BJ (cell line): ENCODE measurements at regions not wholly inside any gene's neighbourhood (a gene's known extent, or its start where the extent isn't known, plus 50 kb on each side); places are given as distances from the start of the nearest gene placed in this dataset.

ENCODE experiments used
- CTCF ChIA-PET: fragments of 350-600 bp; formaldehyde crosslinking; extraction: SDS; loops from one replicate; lab custom pipeline; 2021; ENCODE audit warnings: antibody characterized with exemption, inconsistent platforms; lab: Yijun Ruan, JAX
- POLR2A ChIA-PET: fragments of 300-600 bp; sonication (Branson Sonifier 250); formaldehyde crosslinking; extraction: SDS; loops from one replicate; lab custom pipeline; 2021; ENCODE audit warnings: antibody characterized with exemption; lab: Charles Lee
- DNase-seq: peaks from one replicate; pipeline ENCODE4 v3.0.0-alpha.2; 2011; ENCODE audit warnings: low read depth
- H3K27me3 ChIP-seq: 2 replicates; pipeline ENCODE4 v1.6.0; 2011; ENCODE audit warnings: low read length; ENCODE audit not compliant: control insufficient read depth, insufficient read depth
- H3K36me3 ChIP-seq: 2 replicates; pipeline ENCODE4 v1.5.1; 2011; ENCODE audit warnings: low read length; ENCODE audit not compliant: control insufficient read depth, insufficient read depth
- H3K4me3 ChIP-seq: 2 replicates; pipeline ENCODE4 v1.5.1; 2011; ENCODE audit warnings: low read depth, mild to moderate bottlenecking, control low read depth, low read length
- CTCF ChIP-seq: IDR thresholded peaks from 2 replicates; pipeline ENCODE4 v1.5.1; 2011; ENCODE audit warnings: low read depth, mild to moderate bottlenecking, control low read depth, inconsistent platforms, low read length, moderate library complexity; ENCODE audit not compliant: insufficient read depth

- no peak for TF ChIP-seq CTCF
- CTCF ChIA-PET: no interaction called here
- Histone ChIP-seq H3K4me3 (no peak overlapping the region), H3K36me3 (no peaks in the 10 kb centered on the region), H3K27me3 (no peaks in the 10 kb centered on the region)
- no peak for DNase-seq
- POLR2A ChIA-PET: no interaction called here
These were observed 83.5 kb upstream of the SPDL1 start for GRCh38 chr5:169499990-169500505.

- ChIA-PET CTCF (interaction anchor here (0.6 kb wide), 1 partner anchor 12 kb away, joined by 3 read pairs; no protein-coding TSS in a partner anchor), POLR2A (no interaction called here)
- no peak overlapping the region for H3K4me3 ChIP-seq
- TF ChIP-seq CTCF: no peak
- H3K27me3 ChIP-seq: no peaks in the 10 kb centered on the region
- H3K36me3 ChIP-seq: no peaks in the 10 kb centered on the region
- no peak for DNase-seq
These were observed 86.7 kb upstream of the SPDL1 start for GRCh38 chr5:169496878-169497277.

- no peaks in the 10 kb centered on the region for H3K27me3 ChIP-seq
- TF ChIP-seq CTCF: no peak
- ChIA-PET CTCF (no interaction called here), POLR2A (no interaction called here)
- H3K4me3 ChIP-seq: no peak overlapping the region
- no peaks in the 10 kb centered on the region for H3K36me3 ChIP-seq
- DNase-seq: no peak
These were observed 88.5 kb upstream of the SPDL1 start for GRCh38 chr5:169494941-169495548.

GRCh38 chr5:169494383-169494935 is 89.1 kb upstream of the SPDL1 start:
- no peaks in the 10 kb centered on the region for H3K36me3 ChIP-seq
- H3K27me3 ChIP-seq: no peaks in the 10 kb centered on the region
- ChIA-PET CTCF (no interaction called here), POLR2A (no interaction called here)
- H3K4me3 ChIP-seq: no peak overlapping the region
- no peak for DNase-seq
- no peak for TF ChIP-seq CTCF

GRCh38 chr5:169474226-169474625 is 109.3 kb upstream of the SPDL1 start:
- TF ChIP-seq CTCF: no peak
- ChIA-PET POLR2A (no interaction called here), CTCF (no interaction called here)
- Histone ChIP-seq H3K4me3 (no peak overlapping the region), H3K27me3 (no peaks in the 10 kb centered on the region), H3K36me3 (no peaks in the 10 kb centered on the region)
- no peak for DNase-seq
